PC-3 (cell line): ENCODE measurements at regions not wholly inside any gene's neighbourhood (a gene's known extent, or its start where the extent isn't known, plus 50 kb on each side); places are given as distances from the start of the nearest gene placed in this dataset.

ENCODE experiments used
- ATAC-seq: fragments of 200-7000 bp; cut with Tn5 transposase; 2 replicates; pipeline ENCODE4 v1.9.1; 2020; ENCODE audit warnings: mild to moderate bottlenecking, moderate library complexity
- BruUV-seq: library from RNA; stranded (reverse); fragments of 400-500 nt; replicated peaks from 2 replicates; lab custom pipeline; 2021; lab: Mats Ljungman, UMichigan
- CTCF ChIA-PET: fragments of 300-600 bp; sonication (Branson Sonifier 250); formaldehyde crosslinking; loops from one replicate; lab custom pipeline; 2022; ENCODE audit warnings: antibody characterized with exemption; lab: Charles Lee
- POLR2A ChIA-PET: fragments of 300-600 bp; sonication (Branson Sonifier 250); formaldehyde crosslinking; loops from one replicate; lab custom pipeline; 2022; ENCODE audit warnings: antibody characterized with exemption; ENCODE audit not compliant: unreplicated experiment; lab: Charles Lee
- DNase-seq: peaks from one replicate; pipeline ENCODE4 v3.0.0-alpha.2; 2015
- H2AFZ ChIP-seq: fragments of 300-600 bp; sonication (generic); 2 replicates; pipeline ENCODE4 v1.6.0; 2016; ENCODE audit warnings: antibody characterized with exemption, low read length
- H3F3A ChIP-seq: fragments of 300-600 bp; sonication (generic); one replicate; pipeline ENCODE4 v1.6.0; 2017; ENCODE audit warnings: antibody characterized with exemption, low read length, control low read depth, mild to moderate bottlenecking; ENCODE audit not compliant: unreplicated experiment
- H3K27ac ChIP-seq: fragments of 300-600 bp; sonication (generic); 2 replicates; pipeline ENCODE4 v1.5.1; 2016; ENCODE audit warnings: mild to moderate bottlenecking, low read length
- H3K27me3 ChIP-seq: fragments of 300-600 bp; sonication (generic); 2 replicates; pipeline ENCODE4 v1.6.1; 2016; ENCODE audit warnings: low read length, mixed read lengths
- H3K36me3 ChIP-seq: fragments of 300-600 bp; sonication (generic); 2 replicates; pipeline ENCODE4 v1.6.1; 2016; ENCODE audit warnings: low read depth, mixed run types, low read length, mixed read lengths
- H3K4me1 ChIP-seq: fragments of 300-600 bp; sonication (generic); 2 replicates; pipeline ENCODE4 v1.5.1; 2016; ENCODE audit warnings: low read length; ENCODE audit not compliant: insufficient read depth
- H3K4me2 ChIP-seq: fragments of 300-600 bp; sonication (generic); 2 replicates; pipeline ENCODE4 v1.6.0; 2016; ENCODE audit warnings: low read length
- H3K4me3 ChIP-seq: fragments of 300-600 bp; sonication (generic); 2 replicates; pipeline ENCODE4 v1.5.1; 2016; ENCODE audit warnings: mild to moderate bottlenecking, low read length, mixed read lengths
- H3K79me2 ChIP-seq: fragments of 300-600 bp; sonication (generic); 2 replicates; pipeline ENCODE4 v1.6.1; 2017; ENCODE audit warnings: low read length, mixed read lengths
- H3K9ac ChIP-seq: fragments of 300-600 bp; sonication (generic); 2 replicates; pipeline ENCODE4 v1.6.0; 2016; ENCODE audit warnings: mild to moderate bottlenecking, low read length
- H3K9me2 ChIP-seq: fragments of 300-600 bp; sonication (generic); replicated peaks from 2 replicates; pipeline ENCODE4 v1.6.1; 2016; ENCODE audit warnings: mixed run types, low read length, mixed read lengths
- H3K9me3 ChIP-seq: fragments of 300-600 bp; sonication (generic); 2 replicates; pipeline ENCODE4 v1.6.1; 2016; ENCODE audit warnings: low read length, mixed read lengths
- H4K20me1 ChIP-seq: fragments of 300-600 bp; sonication (generic); 2 replicates; pipeline ENCODE4 v1.6.1; 2016; ENCODE audit warnings: low read length, mixed read lengths
- CTCF ChIP-seq: fragments of 300-600 bp; sonication (generic); conservative IDR thresholded peaks from 2 replicates; pipeline ENCODE4 v1.5.1; 2017; ENCODE audit warnings: antibody characterized with exemption, low read depth, mild to moderate bottlenecking, low read length
- EZH2 ChIP-seq: fragments of 300-600 bp; sonication (generic); IDR thresholded peaks from one replicate; pipeline ENCODE4 v1.6.1; 2017; ENCODE audit warnings: antibody characterized with exemption, mild to moderate bottlenecking, low read length; ENCODE audit not compliant: unreplicated experiment
- EZH2phosphoT487 ChIP-seq: fragments of 300-600 bp; sonication (generic); IDR thresholded peaks from 2 replicates; pipeline ENCODE4 v1.6.1; 2018; ENCODE audit warnings: mild to moderate bottlenecking, antibody characterized with exemption, low read length, borderline replicate concordance
- intact Hi-C: fragments of 100-400 bp; cut with micrococcal nuclease; formaldehyde crosslinking; loops from 2 replicates; pipeline ENCODE4 v1.9.0; 2023

GRCh38 chr2:137797641-137798040 is 166.6 kb upstream of the HNMT start:
- TF ChIP-seq EZH2 (no peak), CTCF (no peak)
- Histone ChIP-seq H3K4me1 (no peaks in the 10 kb centered on the region), H2AFZ (no peak overlapping the region), H3K79me2 (no peaks in the 10 kb centered on the region), H3F3A (no peaks in the 10 kb centered on the region), H3K27me3 (no peaks in the 10 kb centered on the region), H3K36me3 (no peaks in the 10 kb centered on the region), H3K4me3 (no peak overlapping the region), H3K9ac (no peak overlapping the region), H3K4me2 (no peak overlapping the region), H3K27ac (no peak overlapping the region), H4K20me1 (no peaks in the 10 kb centered on the region), H3K9me2 (no peaks in the 10 kb centered on the region), H3K9me3 (no peaks in the 10 kb centered on the region)
- no TSS peak for BruUV-seq
- DNase-seq (no peak), ATAC-seq (no peak)
- ChIA-PET CTCF (no interaction called here), POLR2A (no interaction called here)
- intact Hi-C loops, result no loop called here

GRCh38 chr2:137799600-137799999 is 164.7 kb upstream of the HNMT start:
- ChIA-PET POLR2A (no interaction called here), CTCF (no interaction called here)
- Histone ChIP-seq H3K4me2 (no peak overlapping the region), H3K9me3 (no peaks in the 10 kb centered on the region), H2AFZ (no peak overlapping the region), H3K9ac (no peak overlapping the region), H3K9me2 (no peaks in the 10 kb centered on the region), H3K27me3 (no peaks in the 10 kb centered on the region), H3K79me2 (no peaks in the 10 kb centered on the region), H4K20me1 (no peaks in the 10 kb centered on the region), H3K36me3 (no peaks in the 10 kb centered on the region), H3K4me1 (no peaks in the 10 kb centered on the region), H3K27ac (no peak overlapping the region), H3F3A (no peaks in the 10 kb centered on the region), H3K4me3 (no peak overlapping the region)
- intact Hi-C loops, result no loop called here
- no peak for TF ChIP-seq EZH2
- TF ChIP-seq EZH2phosphoT487, result no peak
- TF ChIP-seq CTCF, result no peak
- no peak for DNase-seq
- no TSS peak for BruUV-seq
- ATAC-seq, result no peak

- no peaks in the 10 kb centered on the region for H3K36me3 ChIP-seq
- H3K9me3 ChIP-seq, result no peaks in the 10 kb centered on the region
- no peaks in the 10 kb centered on the region for H3K9me2 ChIP-seq
- no peak for ATAC-seq
- no TSS peak for BruUV-seq
- H3K27ac ChIP-seq, result no peak overlapping the region
- H3F3A ChIP-seq, result no peaks in the 10 kb centered on the region
- CTCF ChIA-PET, result no interaction called here
- H2AFZ ChIP-seq, result no peak overlapping the region
- H4K20me1 ChIP-seq, result no peaks in the 10 kb centered on the region
- POLR2A ChIA-PET, result no interaction called here
- H3K4me1 ChIP-seq, result no peaks in the 10 kb centered on the region
- H3K4me3 ChIP-seq, result no peak overlapping the region
- H3K9ac ChIP-seq, result no peak overlapping the region
- intact Hi-C loops, result no loop called here
- H3K79me2 ChIP-seq, result no peaks in the 10 kb centered on the region
- no peak for DNase-seq
- no peaks in the 10 kb centered on the region for H3K27me3 ChIP-seq
- H3K4me2 ChIP-seq, result no peak overlapping the region
- no peak for TF ChIP-seq CTCF
- TF ChIP-seq EZH2, result no peak
- no peak for TF ChIP-seq EZH2phosphoT487
Observed at GRCh38 chr2:137800386-137800785, 163.9 kb upstream of the HNMT start.
